GM06990 (cell line): ENCODE measurements at regions not wholly inside any gene's neighbourhood (a gene's known extent, or its start where the extent isn't known, plus 50 kb on each side); places are given as distances from the start of the nearest gene placed in this dataset.
"Not testable (repeated sequence)": the region's sequence is repeated elsewhere in the genome, so short reads cannot be mapped to it uniquely, and the experiment has no call there.

Source experiments
- DNase-seq: peaks from one replicate; pipeline ENCODE4 v3.0.0-alpha.2; 2011; ENCODE audit not compliant: insufficient read length; ENCODE audit errors: extremely low read depth
- H3K27me3 ChIP-seq: replicated peaks from 2 replicates; pipeline ENCODE4 v1.6.0; 2011; ENCODE audit warnings: low read length; ENCODE audit not compliant: control insufficient read depth, insufficient read depth
- H3K36me3 ChIP-seq: 2 replicates; pipeline ENCODE4 v1.5.1; 2011; ENCODE audit warnings: low read length; ENCODE audit not compliant: control insufficient read depth, insufficient read depth
- H3K4me3 ChIP-seq: replicated peaks from 2 replicates; pipeline ENCODE4 v1.5.1; 2011; ENCODE audit warnings: low read depth, mild to moderate bottlenecking, control low read depth, low read length
- TF ChIP-seq, protein P1 (sequence below): IDR thresholded peaks from 2 replicates; pipeline ENCODE4 v1.5.1; 2011; ENCODE audit warnings: low read length, control low read depth, mild to moderate bottlenecking, inconsistent platforms; ENCODE audit not compliant: insufficient read depth, poor library complexity, severe bottlenecking

DNA sequence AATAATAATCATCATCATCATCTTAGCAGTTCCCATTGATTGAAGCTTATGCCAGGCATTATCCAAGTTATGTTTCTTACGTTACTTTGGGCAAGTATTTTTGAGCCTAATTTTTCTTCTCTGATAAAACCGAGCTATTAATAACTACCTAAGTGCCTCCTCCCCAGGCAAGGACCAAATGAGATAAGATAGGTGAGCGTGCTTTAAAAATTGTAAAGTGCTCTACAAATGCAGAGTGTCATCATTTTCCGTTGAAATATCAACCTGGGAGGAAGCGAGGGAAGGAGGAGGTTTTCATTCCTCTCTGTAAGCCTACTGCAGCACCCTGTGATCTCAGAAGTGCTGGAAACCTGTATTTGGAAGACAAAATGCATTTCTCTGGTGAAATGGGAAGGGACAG lies 96.7 kb upstream of the MITF start:
- H3K36me3 ChIP-seq, result no peaks in the 10 kb centered on the region
- DNase-seq, result no peak
- TF ChIP-seq, protein P1, sequence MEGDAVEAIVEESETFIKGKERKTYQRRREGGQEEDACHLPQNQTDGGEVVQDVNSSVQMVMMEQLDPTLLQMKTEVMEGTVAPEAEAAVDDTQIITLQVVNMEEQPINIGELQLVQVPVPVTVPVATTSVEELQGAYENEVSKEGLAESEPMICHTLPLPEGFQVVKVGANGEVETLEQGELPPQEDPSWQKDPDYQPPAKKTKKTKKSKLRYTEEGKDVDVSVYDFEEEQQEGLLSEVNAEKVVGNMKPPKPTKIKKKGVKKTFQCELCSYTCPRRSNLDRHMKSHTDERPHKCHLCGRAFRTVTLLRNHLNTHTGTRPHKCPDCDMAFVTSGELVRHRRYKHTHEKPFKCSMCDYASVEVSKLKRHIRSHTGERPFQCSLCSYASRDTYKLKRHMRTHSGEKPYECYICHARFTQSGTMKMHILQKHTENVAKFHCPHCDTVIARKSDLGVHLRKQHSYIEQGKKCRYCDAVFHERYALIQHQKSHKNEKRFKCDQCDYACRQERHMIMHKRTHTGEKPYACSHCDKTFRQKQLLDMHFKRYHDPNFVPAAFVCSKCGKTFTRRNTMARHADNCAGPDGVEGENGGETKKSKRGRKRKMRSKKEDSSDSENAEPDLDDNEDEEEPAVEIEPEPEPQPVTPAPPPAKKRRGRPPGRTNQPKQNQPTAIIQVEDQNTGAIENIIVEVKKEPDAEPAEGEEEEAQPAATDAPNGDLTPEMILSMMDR, result no peak
- H3K27me3 ChIP-seq, result no peaks in the 10 kb centered on the region
- H3K4me3 ChIP-seq, result no peak overlapping the region

GRCh38 chr3:69639851-69640250 lies 99.4 kb upstream of the MITF start:
- TF ChIP-seq, protein P1, result no peak
- no peak overlapping the region for H3K4me3 ChIP-seq
- no peak for DNase-seq
- no peaks in the 10 kb centered on the region for H3K27me3 ChIP-seq
- H3K36me3 ChIP-seq, result no peaks in the 10 kb centered on the region

GRCh38 chr3:69628951-69629350 lies 110.3 kb upstream of the MITF start:
- no peaks in the 10 kb centered on the region for H3K27me3 ChIP-seq
- H3K4me3 ChIP-seq, result no peak overlapping the region
- TF ChIP-seq, protein P1, result no peak
- no peaks in the 10 kb centered on the region for H3K36me3 ChIP-seq
- DNase-seq, result no peak

DNA sequence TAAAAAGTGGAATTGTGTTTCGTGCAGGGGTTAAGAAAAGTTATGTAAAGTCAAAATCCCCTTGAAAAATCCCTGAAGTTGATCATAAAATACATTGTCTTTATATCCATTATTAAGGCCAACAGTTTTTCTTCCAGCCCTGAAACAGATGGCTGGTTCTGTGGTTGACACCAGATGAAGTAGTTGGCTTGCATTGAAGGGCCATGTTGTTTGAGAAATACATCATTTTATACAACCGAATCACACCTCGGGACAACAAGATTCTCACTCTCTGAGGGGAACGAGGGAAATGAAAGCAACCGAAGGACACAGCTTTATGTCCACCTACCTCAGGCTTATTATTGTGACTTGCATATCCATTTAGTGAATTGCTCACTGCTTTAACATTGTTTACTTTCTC lies 126.0 kb upstream of the MITF start:
- TF ChIP-seq, protein P1, result no peak
- DNase-seq, result no peak
- Histone ChIP-seq H3K27me3 (no peaks in the 10 kb centered on the region), H3K4me3 (no peak overlapping the region), H3K36me3 (no peaks in the 10 kb centered on the region)

- Histone ChIP-seq H3K36me3 (no peaks in the 10 kb centered on the region), H3K4me3 (no peak overlapping the region), H3K27me3 (no peaks in the 10 kb centered on the region)
- TF ChIP-seq, protein P1, result no peak
- DNase-seq, result no peak
Measured at GRCh38 chr3:69612791-69613190, 126.5 kb upstream of the MITF start.

GRCh38 chr3:69609566-69609965 lies 129.7 kb upstream of the MITF start:
- not testable (repeated sequence) for H3K36me3 ChIP-seq, H3K27me3 ChIP-seq, DNase-seq, H3K4me3 ChIP-seq
